SK-N-SH (cell line): ENCODE measurements at regions not wholly inside any gene's neighbourhood (a gene's known extent, or its start where the extent isn't known, plus 50 kb on each side); places are given as distances from the start of the nearest gene placed in this dataset.

Source experiments
- CTCF ChIA-PET: fragments of 300-600, 350-600 bp; formaldehyde crosslinking; extraction: SDS; loops from one replicate; lab custom pipeline; 2021; lab: Yijun Ruan, JAX
- POLR2A ChIA-PET: fragments of 350-600 bp; sonication (Branson Sonifier 250); formaldehyde crosslinking; extraction: SDS; loops from one replicate; lab custom pipeline; 2020; ENCODE audit warnings: antibody characterized with exemption, inconsistent platforms; lab: Yijun Ruan, JAX
- DNase-seq: peaks from one replicate; pipeline ENCODE4 v3.0.0; 2012
- H2AFZ ChIP-seq: fragments of 200-600 bp; sonication (generic); 2 replicates; pipeline ENCODE4 v1.8.1; 2016; ENCODE audit warnings: antibody characterized with exemption, mild to moderate bottlenecking, low read depth
- H3F3A ChIP-seq: fragments of 200-600 bp; sonication (generic); replicated peaks from 2 replicates; pipeline ENCODE3; 2016; ENCODE audit warnings: antibody characterized with exemption, mild to moderate bottlenecking; ENCODE audit not compliant: insufficient read depth
- H3K27ac ChIP-seq, 2 experiments: fragments of 200-500 bp in 1 of 2; fragments of 200-600 bp in 1 of 2; sonication (Bioruptor generic) in 1 of 2; sonication (generic), shearing (Covaris generic) in 1 of 2; 2 replicates each; pipeline versions ENCODE4 v1.5.1 to v1.6.1; 2014 to 2016; ENCODE audit warnings: low read depth in 2 of 2, inconsistent platforms in 1 of 2, low read length in 1 of 2, mild to moderate bottlenecking in 1 of 2, mixed read lengths in 1 of 2
- H3K27me3 ChIP-seq: fragments of 200-600 bp; sonication (generic), shearing (Covaris generic); 2 replicates; pipeline ENCODE4 v1.6.1; 2016; ENCODE audit warnings: mixed run types; ENCODE audit not compliant: insufficient read depth
- H3K36me3 ChIP-seq, 2 experiments: fragments of 200-500 bp in 1 of 2; fragments of 200-600 bp in 1 of 2; sonication (Bioruptor generic) in 1 of 2; sonication (generic) in 1 of 2; replicated peaks in 1 of 2; 2 replicates each; pipeline versions ENCODE3 to v1.5.1; 2014 to 2016; ENCODE audit warnings: low read length in 1 of 2, mild to moderate bottlenecking in 1 of 2; ENCODE audit not compliant: insufficient read depth in 2 of 2, control insufficient read depth in 1 of 2
- H3K4me1 ChIP-seq, 2 experiments: fragments of 200-500 bp in 1 of 2; fragments of 200-600 bp in 1 of 2; sonication (Bioruptor generic) in 1 of 2; sonication (generic), shearing (Covaris generic) in 1 of 2; 2 replicates each; pipeline versions ENCODE4 v1.5.1 to v1.6.1; 2014 to 2016; ENCODE audit warnings: low read depth in 1 of 2, low read length in 1 of 2, mixed run types in 1 of 2; ENCODE audit not compliant: insufficient read depth in 2 of 2, control insufficient read depth in 1 of 2
- H3K4me2 ChIP-seq: fragments of 200-600 bp; sonication (generic), shearing (Covaris generic); 2 replicates; pipeline ENCODE4 v1.6.1; 2017; ENCODE audit warnings: mixed run types
- H3K4me3 ChIP-seq, 2 experiments: fragments of 200-500 bp in 1 of 2; fragments of 200-600 bp in 1 of 2; sonication (Bioruptor generic) in 1 of 2; sonication (generic), shearing (Covaris generic) in 1 of 2; 2 replicates each; pipeline versions ENCODE4 v1.5.1 to v1.8.1; 2014 to 2016; ENCODE audit warnings: low read depth in 2 of 2, inconsistent platforms in 1 of 2, low read length in 1 of 2, mild to moderate bottlenecking in 1 of 2, mixed read lengths in 1 of 2, moderate library complexity in 1 of 2
- H3K79me2 ChIP-seq: fragments of 200-600 bp; sonication (generic); 2 replicates; pipeline ENCODE4 v1.8.1; 2017; ENCODE audit warnings: mild to moderate bottlenecking; ENCODE audit not compliant: insufficient read depth
- H3K9ac ChIP-seq: fragments of 200-600 bp; sonication (generic); 2 replicates; pipeline ENCODE4 v1.6.1; 2017; ENCODE audit warnings: mixed run types
- H3K9me2 ChIP-seq: fragments of 200-600 bp; sonication (generic); 2 replicates; pipeline ENCODE4 v1.6.1; 2017; ENCODE audit warnings: mixed run types
- H3K9me3 ChIP-seq: fragments of 200-600 bp; sonication (generic); 2 replicates; pipeline ENCODE4 v1.6.1; 2017; ENCODE audit warnings: mixed run types, mild to moderate bottlenecking, moderate library complexity
- H4K20me1 ChIP-seq: fragments of 200-600 bp; sonication (generic); 2 replicates; pipeline ENCODE4 v1.6.1; 2017; ENCODE audit warnings: mild to moderate bottlenecking, mixed run types; ENCODE audit not compliant: insufficient read depth
- CHD2 ChIP-seq: fragments of 150-350 bp; IDR thresholded peaks from 2 replicates; pipeline ENCODE4 v1.6.1; 2018; ENCODE audit warnings: low read length; ENCODE audit not compliant: partially characterized antibody
- ELF1 ChIP-seq: IDR thresholded peaks from 2 replicates; pipeline ENCODE4 v1.4.0; 2012
- EP300 ChIP-seq, 2 experiments: IDR thresholded peaks; 2 replicates each; pipeline versions ENCODE4 v1.4.0 to v1.6.1; 2012; ENCODE audit warnings: borderline replicate concordance in 1 of 2, low read depth in 1 of 2, low read length in 1 of 2
- EZH2phosphoT487 ChIP-seq: fragments of 200-600 bp; sonication (generic); IDR thresholded peaks from 2 replicates; pipeline ENCODE4 v1.6.1; 2017; ENCODE audit warnings: low read depth, mixed run types, mild to moderate bottlenecking, antibody characterized with exemption, moderate library complexity, borderline replicate concordance
- FOXJ3 ChIP-seq: sonication (generic); formaldehyde crosslinking; IDR thresholded peaks from 2 replicates; pipeline ENCODE4 v1.5.1; 2020; ENCODE audit warnings: mild to moderate bottlenecking, missing genetic modification reagents
- GATA2 ChIP-seq: sonication (generic); formaldehyde crosslinking; IDR thresholded peaks from 2 replicates; pipeline ENCODE4 v1.5.0; 2020; ENCODE audit warnings: mild to moderate bottlenecking, missing genetic modification reagents
- MEF2A ChIP-seq: IDR thresholded peaks from 2 replicates; pipeline ENCODE4 v1.4.0; 2012; ENCODE audit warnings: low read depth, borderline replicate concordance
- NRF1 ChIP-seq: IDR thresholded peaks from 2 replicates; pipeline ENCODE4 v1.6.1; 2012; ENCODE audit warnings: low read depth, mild to moderate bottlenecking, low read length
- POLR2AphosphoS5 ChIP-seq: IDR thresholded peaks from 2 replicates; pipeline ENCODE4 v1.6.1; 2012; ENCODE audit warnings: low read depth, low read length
- RAD21 ChIP-seq: IDR thresholded peaks from 2 replicates; pipeline ENCODE4 v1.6.1; 2012; ENCODE audit warnings: mild to moderate bottlenecking, low read length
- RFX5 ChIP-seq: IDR thresholded peaks from 2 replicates; pipeline ENCODE4 v1.6.1; 2012; ENCODE audit warnings: mild to moderate bottlenecking, improper control_type of control experiment, low read length
- RXRA ChIP-seq: IDR thresholded peaks from 2 replicates; pipeline ENCODE4 v1.4.0; 2012; ENCODE audit warnings: low read depth, mild to moderate bottlenecking, borderline replicate concordance
- TAF1 ChIP-seq: IDR thresholded peaks from 2 replicates; pipeline ENCODE4 v1.6.1; 2012; ENCODE audit warnings: low read depth, mild to moderate bottlenecking, low read length, moderate library complexity, borderline replicate concordance
- TCF12 ChIP-seq: IDR thresholded peaks from 2 replicates; pipeline ENCODE4 v1.4.0; 2012
- TEAD4 ChIP-seq: IDR thresholded peaks from 2 replicates; pipeline ENCODE4 v1.4.0; 2012; ENCODE audit warnings: mild to moderate bottlenecking, borderline replicate concordance; ENCODE audit not compliant: insufficient read depth
- WGBS: methylation state at CpG from one replicate; pipeline ENCODE4 v1.1.6; 2017; ENCODE audit warnings: low lambda C conversion rate; 5-methylcytosine and 5-hydroxymethylcytosine counted together
- TF ChIP-seq, protein P1 (sequence below): IDR thresholded peaks from 2 replicates; pipeline ENCODE4 v1.4.0; 2012; ENCODE audit warnings: low read depth
- TF ChIP-seq, protein P2 (sequence below): IDR thresholded peaks from 2 replicates; pipeline ENCODE4 v1.4.0; 2012; ENCODE audit warnings: low read depth, borderline replicate concordance
- TF ChIP-seq, protein P3 (sequence below): fragments of 150-350 bp; IDR thresholded peaks from 2 replicates; pipeline ENCODE4 v1.6.1; 2016; ENCODE audit warnings: mild to moderate bottlenecking, low read depth, low read length
- TF ChIP-seq, protein P4 (sequence below): IDR thresholded peaks from 2 replicates; pipeline ENCODE4; 2012
- TF ChIP-seq, protein P5 (sequence below): IDR thresholded peaks from 2 replicates; pipeline ENCODE4 v1.4.0; 2012; ENCODE audit warnings: low read depth, borderline replicate concordance

DNA sequence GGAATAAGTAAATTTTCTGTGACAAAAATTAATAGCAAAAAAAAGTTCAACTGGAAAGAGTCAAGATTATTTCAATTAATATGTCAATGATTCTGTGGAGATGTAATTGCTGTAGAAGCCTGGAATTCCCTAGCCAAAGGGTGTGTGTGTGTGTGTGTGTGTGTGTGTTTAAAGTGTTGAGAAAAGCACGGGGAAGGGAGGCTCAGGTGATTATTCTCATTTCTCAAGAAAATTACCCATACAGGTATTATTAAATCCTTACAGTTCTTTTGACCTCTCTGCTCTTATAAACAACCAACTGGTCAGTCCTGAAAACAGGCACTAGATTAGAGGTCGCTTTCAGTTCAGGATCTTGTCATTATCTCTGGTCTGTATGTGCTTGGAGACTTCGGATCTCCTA lies 129.3 kb upstream of the SASH1 start (continued):
- TF ChIP-seq, protein P1, sequence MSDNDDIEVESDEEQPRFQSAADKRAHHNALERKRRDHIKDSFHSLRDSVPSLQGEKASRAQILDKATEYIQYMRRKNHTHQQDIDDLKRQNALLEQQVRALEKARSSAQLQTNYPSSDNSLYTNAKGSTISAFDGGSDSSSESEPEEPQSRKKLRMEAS: no peak
- no peak for TF ChIP-seq POLR2AphosphoS5

DNA sequence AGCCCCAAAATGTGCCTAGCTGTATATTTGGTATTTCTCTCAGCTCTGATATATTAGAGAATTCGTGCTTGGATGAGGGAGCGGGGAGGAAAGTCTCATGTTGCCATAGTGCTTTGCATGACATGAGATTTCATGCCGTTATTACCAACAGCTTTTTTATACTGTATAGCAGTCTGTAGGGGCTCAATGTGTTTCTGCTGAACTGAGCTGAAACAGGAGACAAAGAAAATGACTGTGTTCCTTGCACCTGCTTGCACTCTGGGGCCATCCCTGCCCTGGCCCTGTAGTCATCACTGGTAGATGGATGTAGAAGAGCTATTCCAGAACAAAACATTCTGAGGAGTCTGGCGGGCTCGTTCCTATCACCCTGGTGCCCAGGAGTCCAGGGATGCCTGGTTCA lies 128.0 kb upstream of the SASH1 start:
- CTCF ChIA-PET: interaction anchor here (0.9 to 1.3 kb wide), 3 partner anchors 9 to 250 kb away, joined by 3 read pairs; no protein-coding TSS in a partner anchor
- Histone ChIP-seq H2AFZ (no peak overlapping the region), H3K4me2 (no peak overlapping the region), H3K4me3 (no peak overlapping the region), H3K4me1 (no peaks in the 10 kb centered on the region), H3K9me3 (no peaks in the 10 kb centered on the region), H3K9ac (no peak overlapping the region), H3K27ac (no peak overlapping the region), H4K20me1 (no peaks in the 10 kb centered on the region), H3K27me3 (no peaks in the 10 kb centered on the region), H3K9me2 (no peaks in the 10 kb centered on the region), H3K79me2 (no peaks in the 10 kb centered on the region), H3K36me3 (no peaks in the 10 kb centered on the region), H3F3A (no peaks in the 10 kb centered on the region)
- no peak for DNase-seq
- POLR2A ChIA-PET: no interaction called here
- TF ChIP-seq, protein P2, sequence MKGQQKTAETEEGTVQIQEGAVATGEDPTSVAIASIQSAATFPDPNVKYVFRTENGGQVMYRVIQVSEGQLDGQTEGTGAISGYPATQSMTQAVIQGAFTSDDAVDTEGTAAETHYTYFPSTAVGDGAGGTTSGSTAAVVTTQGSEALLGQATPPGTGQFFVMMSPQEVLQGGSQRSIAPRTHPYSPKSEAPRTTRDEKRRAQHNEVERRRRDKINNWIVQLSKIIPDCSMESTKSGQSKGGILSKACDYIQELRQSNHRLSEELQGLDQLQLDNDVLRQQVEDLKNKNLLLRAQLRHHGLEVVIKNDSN: no peak
- TF ChIP-seq EZH2phosphoT487: no peak
- WGBS: 50% methylated on average over 5 of the region's 5 CpGs

DNA sequence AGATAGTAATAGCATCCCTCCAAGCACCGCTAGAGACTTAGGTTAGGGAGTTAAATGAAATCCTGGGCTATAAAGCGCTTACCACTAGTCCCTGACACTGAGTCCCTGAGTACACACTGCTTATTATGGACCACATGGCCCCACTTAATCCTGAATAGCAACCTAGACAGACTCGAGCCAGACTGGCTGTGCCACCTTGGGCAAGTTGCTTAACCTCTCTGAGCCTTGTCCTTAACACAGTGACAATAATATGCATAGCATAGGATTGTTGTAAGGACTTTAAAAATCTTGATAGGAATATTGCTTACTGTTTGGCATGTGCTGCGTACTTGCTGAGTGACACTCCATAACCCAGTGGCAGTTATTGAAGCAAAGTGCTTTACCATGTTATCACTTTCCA lies 125.6 kb upstream of the SASH1 start:
- TF ChIP-seq ELF1 (no peak), RAD21 (no peak), RFX5 (no peak), FOXJ3 (CRISPR knock-in tag) (no peak), GATA2 (CRISPR knock-in tag) (no peak), TCF12 (no peak), RXRA (no peak), MEF2A (no peak), POLR2AphosphoS5 (no peak), TEAD4 (no peak), EP300 (IDR thresholded peaks at IDR 0.05; ENCODE audit: borderline replicate concordance in 1 of 2, low read depth in 1 of 2, low read length in 1 of 2) (no peak), NRF1 (no peak), CHD2 (no peak), TAF1 (no peak)
- TF ChIP-seq, protein P3, sequence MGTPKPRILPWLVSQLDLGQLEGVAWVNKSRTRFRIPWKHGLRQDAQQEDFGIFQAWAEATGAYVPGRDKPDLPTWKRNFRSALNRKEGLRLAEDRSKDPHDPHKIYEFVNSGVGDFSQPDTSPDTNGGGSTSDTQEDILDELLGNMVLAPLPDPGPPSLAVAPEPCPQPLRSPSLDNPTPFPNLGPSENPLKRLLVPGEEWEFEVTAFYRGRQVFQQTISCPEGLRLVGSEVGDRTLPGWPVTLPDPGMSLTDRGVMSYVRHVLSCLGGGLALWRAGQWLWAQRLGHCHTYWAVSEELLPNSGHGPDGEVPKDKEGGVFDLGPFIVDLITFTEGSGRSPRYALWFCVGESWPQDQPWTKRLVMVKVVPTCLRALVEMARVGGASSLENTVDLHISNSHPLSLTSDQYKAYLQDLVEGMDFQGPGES: no peak
- TF ChIP-seq, protein P4, sequence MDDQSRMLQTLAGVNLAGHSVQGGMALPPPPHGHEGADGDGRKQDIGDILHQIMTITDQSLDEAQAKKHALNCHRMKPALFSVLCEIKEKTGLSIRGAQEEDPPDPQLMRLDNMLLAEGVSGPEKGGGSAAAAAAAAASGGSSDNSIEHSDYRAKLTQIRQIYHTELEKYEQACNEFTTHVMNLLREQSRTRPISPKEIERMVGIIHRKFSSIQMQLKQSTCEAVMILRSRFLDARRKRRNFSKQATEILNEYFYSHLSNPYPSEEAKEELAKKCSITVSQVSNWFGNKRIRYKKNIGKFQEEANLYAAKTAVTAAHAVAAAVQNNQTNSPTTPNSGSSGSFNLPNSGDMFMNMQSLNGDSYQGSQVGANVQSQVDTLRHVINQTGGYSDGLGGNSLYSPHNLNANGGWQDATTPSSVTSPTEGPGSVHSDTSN: no peak
- TF ChIP-seq, protein P5, sequence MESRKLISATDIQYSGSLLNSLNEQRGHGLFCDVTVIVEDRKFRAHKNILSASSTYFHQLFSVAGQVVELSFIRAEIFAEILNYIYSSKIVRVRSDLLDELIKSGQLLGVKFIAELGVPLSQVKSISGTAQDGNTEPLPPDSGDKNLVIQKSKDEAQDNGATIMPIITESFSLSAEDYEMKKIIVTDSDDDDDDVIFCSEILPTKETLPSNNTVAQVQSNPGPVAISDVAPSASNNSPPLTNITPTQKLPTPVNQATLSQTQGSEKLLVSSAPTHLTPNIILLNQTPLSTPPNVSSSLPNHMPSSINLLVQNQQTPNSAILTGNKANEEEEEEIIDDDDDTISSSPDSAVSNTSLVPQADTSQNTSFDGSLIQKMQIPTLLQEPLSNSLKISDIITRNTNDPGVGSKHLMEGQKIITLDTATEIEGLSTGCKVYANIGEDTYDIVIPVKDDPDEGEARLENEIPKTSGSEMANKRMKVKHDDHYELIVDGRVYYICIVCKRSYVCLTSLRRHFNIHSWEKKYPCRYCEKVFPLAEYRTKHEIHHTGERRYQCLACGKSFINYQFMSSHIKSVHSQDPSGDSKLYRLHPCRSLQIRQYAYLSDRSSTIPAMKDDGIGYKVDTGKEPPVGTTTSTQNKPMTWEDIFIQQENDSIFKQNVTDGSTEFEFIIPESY: no peak

More for the DNA sequence above, 125.6 kb upstream of the SASH1 start:
- Histone ChIP-seq H4K20me1 (no peaks in the 10 kb centered on the region), H3K27ac (no peak overlapping the region), H3K9me3 (no peaks in the 10 kb centered on the region), H3K79me2 (no peaks in the 10 kb centered on the region), H3K4me1 (peaks cover 0 to 3% of the 10 kb centered on the region in 2 experiments; a peak in 1 of 4 replicates), H3K4me3 (no peak overlapping the region), H2AFZ (no peak overlapping the region), H3K4me2 (no peak overlapping the region), H3K9ac (no peak overlapping the region), H3K27me3 (no peaks in the 10 kb centered on the region), H3K36me3 (no peaks in the 10 kb centered on the region), H3K9me2 (no peaks in the 10 kb centered on the region), H3F3A (no peaks in the 10 kb centered on the region)
- WGBS: 71% methylated on average over 3 of the region's 4 CpGs
- DNase-seq: no peak
- CTCF ChIA-PET: no interaction called here
- POLR2A ChIA-PET: no interaction called here
